DOHH2 (cell line): ENCODE measurements at regions not wholly inside any gene's neighbourhood (a gene's known extent, or its start where the extent isn't known, plus 50 kb on each side); places are given as distances from the start of the nearest gene placed in this dataset.

Experiments used
- H3F3A ChIP-seq: fragments of 200-600 bp; sonication (generic), shearing (Covaris generic); 2 replicates; pipeline ENCODE4 v1.6.0; 2016; ENCODE audit warnings: antibody characterized with exemption, mild to moderate bottlenecking; ENCODE audit not compliant: control insufficient read depth, insufficient read depth
- H3K27ac ChIP-seq: fragments of 200-600 bp; sonication (generic); 2 replicates; pipeline ENCODE4 v1.5.1; 2014; ENCODE audit warnings: low read depth, mild to moderate bottlenecking, low read length, moderate library complexity
- H3K27me3 ChIP-seq: fragments of 200-600 bp; sonication (generic); 2 replicates; pipeline ENCODE4 v1.6.1; 2014; ENCODE audit warnings: mild to moderate bottlenecking, low read length, mixed read lengths; ENCODE audit not compliant: control insufficient read depth
- H3K36me3 ChIP-seq: fragments of 200-600 bp; sonication (generic); 2 replicates; pipeline ENCODE4 v1.6.1; 2014; ENCODE audit warnings: mild to moderate bottlenecking, low read length, moderate library complexity, mixed read lengths; ENCODE audit not compliant: control insufficient read depth
- H3K4me1 ChIP-seq: fragments of 200-600 bp; sonication (generic); 2 replicates; pipeline ENCODE4 v1.6.1; 2014; ENCODE audit warnings: mild to moderate bottlenecking, low read length, mixed read lengths; ENCODE audit not compliant: control insufficient read depth
- H3K4me2 ChIP-seq: fragments of 200-600 bp; sonication (generic); 2 replicates; pipeline ENCODE4 v1.6.0; 2014; ENCODE audit warnings: mild to moderate bottlenecking, low read length, moderate library complexity
- H3K4me3 ChIP-seq: fragments of 200-600 bp; sonication (generic); 2 replicates; pipeline ENCODE4 v1.5.1; 2014; ENCODE audit warnings: mild to moderate bottlenecking, low read length, mixed read lengths
- H3K79me2 ChIP-seq: fragments of 200-600 bp; sonication (generic); 2 replicates; pipeline ENCODE4 v1.6.1; 2014; ENCODE audit warnings: mild to moderate bottlenecking, low read length, mixed read lengths; ENCODE audit not compliant: control insufficient read depth
- H3K9me2 ChIP-seq: fragments of 200-600 bp; sonication (generic); replicated peaks from 2 replicates; pipeline ENCODE4 v1.6.1; 2014; ENCODE audit warnings: mild to moderate bottlenecking, low read length, mixed read lengths; ENCODE audit not compliant: control insufficient read depth
- H3K9me3 ChIP-seq: fragments of 200-600 bp; sonication (generic); 2 replicates; pipeline ENCODE4 v1.6.1; 2014; ENCODE audit warnings: antibody characterized with exemption, low read length, mixed read lengths; ENCODE audit not compliant: control insufficient read depth, insufficient read depth
- H4K20me1 ChIP-seq: fragments of 200-600 bp; sonication (generic); 2 replicates; pipeline ENCODE4 v1.6.0; 2014; ENCODE audit warnings: low read depth, mild to moderate bottlenecking, antibody characterized with exemption, low read length, moderate library complexity; ENCODE audit not compliant: control insufficient read depth, insufficient read depth
- CTCF ChIP-seq: fragments of 200-600 bp; sonication (generic); IDR thresholded peaks from one replicate; pipeline ENCODE4 v1.5.1; 2014; ENCODE audit warnings: antibody characterized with exemption, mild to moderate bottlenecking, low read depth, low read length; ENCODE audit not compliant: poor library complexity, severe bottlenecking
- EZH2phosphoT487 ChIP-seq: fragments of 200-600 bp; sonication (generic); IDR thresholded peaks from 2 replicates; pipeline ENCODE4 v1.6.1; 2017; ENCODE audit warnings: borderline replicate concordance, mild to moderate bottlenecking, antibody characterized with exemption, low read length, moderate library complexity, mixed read lengths

- Histone ChIP-seq H3K9me3 (no peaks in the 10 kb centered on the region), H3K4me2 (no peak overlapping the region), H4K20me1 (no peaks in the 10 kb centered on the region), H3K27ac (no peak overlapping the region), H3K9me2 (no peaks in the 10 kb centered on the region), H3K36me3 (no peaks in the 10 kb centered on the region), H3K4me1 (no peaks in the 10 kb centered on the region), H3K79me2 (no peaks in the 10 kb centered on the region), H3K27me3 (peaks cover 6% of the 10 kb centered on the region; the same call in 1 of the 2 replicates), H3F3A (no peaks in the 10 kb centered on the region), H3K4me3 (no peak overlapping the region)
- TF ChIP-seq CTCF (no peak), EZH2phosphoT487 (no peak)
These were observed 112.8 kb upstream of the SLC25A48 start for GRCh38 chr5:135721548-135722090.

GRCh38 chr5:135720191-135720590 lies 114.3 kb upstream of the SLC25A48 start:
- Histone ChIP-seq H4K20me1 (no peaks in the 10 kb centered on the region), H3K79me2 (no peaks in the 10 kb centered on the region), H3K27ac (no peak overlapping the region), H3K27me3 (peaks cover 5% of the 10 kb centered on the region; the same call in 1 of the 2 replicates), H3K9me3 (no peaks in the 10 kb centered on the region), H3K4me2 (no peak overlapping the region), H3K4me3 (no peak overlapping the region), H3K9me2 (no peaks in the 10 kb centered on the region), H3K4me1 (no peaks in the 10 kb centered on the region), H3K36me3 (no peaks in the 10 kb centered on the region), H3F3A (no peaks in the 10 kb centered on the region)
- TF ChIP-seq CTCF (no peak), EZH2phosphoT487 (no peak)

- Histone ChIP-seq H4K20me1 (no peaks in the 10 kb centered on the region), H3K36me3 (no peaks in the 10 kb centered on the region), H3K79me2 (no peaks in the 10 kb centered on the region), H3K4me2 (no peak overlapping the region), H3K27me3 (peaks cover 5% of the 10 kb centered on the region; the same call in 1 of the 2 replicates), H3K4me3 (no peak overlapping the region), H3K9me3 (no peaks in the 10 kb centered on the region), H3K4me1 (no peaks in the 10 kb centered on the region), H3F3A (no peaks in the 10 kb centered on the region), H3K27ac (no peak overlapping the region), H3K9me2 (no peaks in the 10 kb centered on the region)
- TF ChIP-seq EZH2phosphoT487 (no peak), CTCF (no peak)
These were observed 114.9 kb upstream of the SLC25A48 start for GRCh38 chr5:135719428-135720063.
